IPS-20b (cell line): ENCODE measurements at regions not wholly inside any gene's neighbourhood (a gene's known extent, or its start where the extent isn't known, plus 50 kb on each side); places are given as distances from the start of the nearest gene placed in this dataset.

Source experiments
- H3K27ac ChIP-seq: one replicate; pipeline ENCODE4 v1.5.1; 2013; ENCODE audit warnings: low read length
- H3K27me3 ChIP-seq: 2 replicates; pipeline ENCODE4 v1.6.1; 2013; ENCODE audit warnings: mild to moderate bottlenecking, low read length, inconsistent platforms; ENCODE audit not compliant: insufficient read depth
- H3K36me3 ChIP-seq: 2 replicates; pipeline ENCODE4 v1.6.1; 2013; ENCODE audit warnings: low read depth, mild to moderate bottlenecking, inconsistent platforms, low read length, moderate library complexity; ENCODE audit not compliant: insufficient read depth
- H3K4me1 ChIP-seq: 2 replicates; pipeline ENCODE4 v1.6.1; 2013; ENCODE audit warnings: mild to moderate bottlenecking, control low read depth, inconsistent platforms, low read length, moderate library complexity; ENCODE audit not compliant: insufficient read depth
- H3K4me3 ChIP-seq: 2 replicates; pipeline ENCODE4 v1.5.1; 2013; ENCODE audit warnings: mild to moderate bottlenecking, low read length, inconsistent platforms
- H3K9ac ChIP-seq: 2 replicates; pipeline ENCODE4 v1.6.1; 2013; ENCODE audit warnings: low read depth, mild to moderate bottlenecking, inconsistent platforms, low read length, moderate library complexity
- H3K9me3 ChIP-seq: 2 replicates; pipeline ENCODE4 v1.6.1; 2013; ENCODE audit warnings: mild to moderate bottlenecking, low read depth, low read length, inconsistent platforms; ENCODE audit not compliant: insufficient read depth

DNA sequence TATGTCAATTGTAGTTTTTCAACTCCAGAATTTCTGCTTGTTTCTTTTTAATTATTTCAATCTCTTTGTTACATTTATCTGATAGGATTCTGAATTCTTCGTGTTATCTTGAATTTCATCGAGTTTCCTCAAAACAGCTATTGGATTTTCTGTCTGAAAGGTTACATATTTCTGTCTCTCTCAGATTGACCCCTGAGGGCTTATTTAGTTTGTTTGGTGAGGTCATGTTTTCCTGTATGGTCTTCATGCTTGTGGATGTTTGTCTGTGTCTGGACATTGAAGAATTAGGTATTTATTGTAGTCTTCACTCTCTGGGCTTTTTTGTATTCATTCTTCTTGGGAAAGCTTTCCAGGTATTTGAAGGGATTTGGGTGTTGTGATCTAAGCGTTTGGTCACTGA is 85.6 kb downstream of the SNAPC1 start:
- no peaks in the 10 kb centered on the region for H3K36me3 ChIP-seq
- no peaks in the 10 kb centered on the region for H3K27me3 ChIP-seq
- no peak overlapping the region for H3K4me3 ChIP-seq
- no peak overlapping the region for H3K9ac ChIP-seq
- no peak overlapping the region for H3K27ac ChIP-seq
- no peaks in the 10 kb centered on the region for H3K9me3 ChIP-seq
- H3K4me1 ChIP-seq: no peaks in the 10 kb centered on the region

DNA sequence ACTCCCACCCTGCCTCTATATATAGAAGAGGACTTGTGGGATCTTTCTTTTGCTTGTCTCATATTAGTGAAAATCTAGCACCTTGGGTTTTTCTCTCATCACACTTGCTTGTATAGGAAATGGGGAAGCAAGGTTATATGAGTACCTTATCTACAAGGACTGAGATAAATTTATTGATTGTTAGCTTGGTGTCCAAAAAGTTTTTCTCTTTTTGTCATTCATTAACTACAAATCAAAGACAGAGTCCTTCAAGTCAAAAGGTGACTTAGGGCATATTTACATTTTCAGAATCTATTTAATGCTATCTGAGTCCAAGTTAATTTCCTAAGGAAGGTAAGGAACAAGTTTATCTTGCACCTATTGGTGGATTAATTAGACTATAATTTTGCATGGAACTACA is 92.7 kb downstream of the SNAPC1 start:
- Histone ChIP-seq H3K27me3 (no peaks in the 10 kb centered on the region), H3K36me3 (no peaks in the 10 kb centered on the region), H3K9me3 (no peaks in the 10 kb centered on the region), H3K4me3 (no peak overlapping the region), H3K27ac (no peak overlapping the region), H3K9ac (no peak overlapping the region), H3K4me1 (no peaks in the 10 kb centered on the region)

DNA sequence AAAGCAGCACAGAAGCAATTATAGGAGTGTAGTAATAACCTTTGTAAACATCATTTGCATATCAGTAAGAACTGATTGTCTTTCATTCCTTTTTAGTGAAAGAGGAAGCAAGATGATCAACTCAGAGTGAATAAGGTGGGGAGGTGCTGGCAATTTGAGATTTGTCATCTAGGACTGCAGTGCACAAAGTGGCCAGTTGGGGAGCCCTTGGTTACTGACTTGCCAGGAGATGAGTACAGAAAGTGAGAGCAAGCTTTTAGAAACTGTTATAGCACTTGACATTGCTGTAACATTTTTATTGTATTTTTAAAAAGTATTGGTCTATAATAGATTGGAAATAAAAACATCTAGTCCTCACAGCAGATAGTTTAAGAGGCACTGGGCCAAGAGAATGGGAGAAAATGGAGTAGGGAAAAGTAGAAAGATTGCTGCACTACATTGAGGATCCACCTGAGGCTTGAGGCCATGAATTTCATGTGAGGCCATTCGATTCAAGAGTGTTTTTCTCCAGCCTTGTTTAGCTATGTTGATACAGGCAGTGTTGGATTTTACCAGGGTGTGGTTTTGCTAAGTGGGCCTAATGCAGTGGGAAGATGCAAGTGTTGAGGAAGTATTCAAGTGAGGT is 98.2 kb downstream of the SNAPC1 start:
- H3K27me3 ChIP-seq: no peaks in the 10 kb centered on the region
- 0 out of 2 replicates have a peak, but pooled peaks cover 3% of the 10 kb centered on the region for H3K4me1 ChIP-seq
- H3K4me3 ChIP-seq: no peak overlapping the region
- H3K27ac ChIP-seq: no peak overlapping the region
- no peaks in the 10 kb centered on the region for H3K9me3 ChIP-seq
- no peaks in the 10 kb centered on the region for H3K36me3 ChIP-seq
- no peak overlapping the region for H3K9ac ChIP-seq

DNA sequence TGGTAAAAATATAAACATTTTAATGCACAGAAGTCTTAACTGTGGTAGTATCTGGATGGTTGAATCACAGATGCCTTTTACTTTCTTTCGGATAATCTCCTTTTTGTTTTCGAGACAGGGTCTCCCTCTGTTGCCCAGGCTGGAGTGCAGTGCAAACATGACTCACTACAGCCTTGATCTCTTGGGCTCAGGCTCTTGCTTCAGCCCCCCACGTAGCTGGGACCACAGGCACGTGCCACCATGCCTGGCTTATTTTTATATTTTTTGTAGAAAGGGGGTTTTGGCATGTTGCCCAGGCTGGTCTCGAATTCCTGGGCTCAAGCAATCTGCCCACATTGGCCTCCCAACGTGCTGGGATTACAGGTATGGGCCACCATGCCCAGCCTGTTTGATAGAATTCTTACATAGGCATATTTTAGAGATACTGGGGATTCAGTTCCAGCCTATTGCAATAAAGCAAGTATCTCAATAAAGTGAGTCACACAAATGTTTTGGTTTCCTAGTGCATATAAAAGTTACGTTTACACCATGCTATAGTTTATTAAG is 99.2 kb downstream of the SNAPC1 start:
- H3K27ac ChIP-seq: no peak overlapping the region
- H3K4me1 ChIP-seq: 0 out of 2 replicates have a peak, but pooled peaks cover 3% of the 10 kb centered on the region
- no peak overlapping the region for H3K4me3 ChIP-seq
- no peaks in the 10 kb centered on the region for H3K9me3 ChIP-seq
- no peaks in the 10 kb centered on the region for H3K27me3 ChIP-seq
- H3K9ac ChIP-seq: no peak overlapping the region
- H3K36me3 ChIP-seq: no peaks in the 10 kb centered on the region

DNA sequence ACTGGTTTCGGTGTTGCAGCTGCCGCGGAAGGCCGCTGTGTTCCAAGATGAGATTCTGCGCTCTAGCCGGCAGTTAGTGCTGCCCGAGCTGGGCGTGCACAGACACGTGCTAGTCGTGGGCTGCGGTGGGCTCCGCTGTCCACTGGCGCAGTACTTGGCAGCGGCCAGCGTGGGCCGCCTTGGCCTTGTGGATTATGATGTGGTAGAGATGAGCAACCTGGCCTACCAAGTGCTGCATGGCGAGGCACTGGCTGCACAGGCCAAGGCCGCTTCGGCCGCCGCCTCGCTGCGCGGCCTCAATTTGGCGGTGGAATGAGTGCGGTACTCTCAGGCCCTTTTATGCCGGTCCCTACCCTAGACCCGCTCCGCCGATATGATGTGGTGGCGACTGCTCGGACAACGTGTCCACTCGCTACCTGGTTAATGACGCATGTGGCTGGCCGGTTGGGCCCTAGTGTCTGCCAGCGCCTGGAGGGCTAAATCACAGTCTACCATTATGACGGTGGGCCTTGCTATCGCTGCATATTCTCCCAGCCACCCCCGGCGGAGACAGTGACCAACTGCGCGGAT is 102.2 kb downstream of the SNAPC1 start:
- H3K36me3 ChIP-seq: no peaks in the 10 kb centered on the region
- H3K9me3 ChIP-seq: no peaks in the 10 kb centered on the region; the same call in 1 of the 2 replicates
- H3K9ac ChIP-seq: no peak overlapping the region
- H3K27me3 ChIP-seq: no peaks in the 10 kb centered on the region
- 0 out of 2 replicates have a peak, but pooled peaks cover 3% of the 10 kb centered on the region for H3K4me1 ChIP-seq
- H3K27ac ChIP-seq: no peak overlapping the region
- no peak overlapping the region for H3K4me3 ChIP-seq

DNA sequence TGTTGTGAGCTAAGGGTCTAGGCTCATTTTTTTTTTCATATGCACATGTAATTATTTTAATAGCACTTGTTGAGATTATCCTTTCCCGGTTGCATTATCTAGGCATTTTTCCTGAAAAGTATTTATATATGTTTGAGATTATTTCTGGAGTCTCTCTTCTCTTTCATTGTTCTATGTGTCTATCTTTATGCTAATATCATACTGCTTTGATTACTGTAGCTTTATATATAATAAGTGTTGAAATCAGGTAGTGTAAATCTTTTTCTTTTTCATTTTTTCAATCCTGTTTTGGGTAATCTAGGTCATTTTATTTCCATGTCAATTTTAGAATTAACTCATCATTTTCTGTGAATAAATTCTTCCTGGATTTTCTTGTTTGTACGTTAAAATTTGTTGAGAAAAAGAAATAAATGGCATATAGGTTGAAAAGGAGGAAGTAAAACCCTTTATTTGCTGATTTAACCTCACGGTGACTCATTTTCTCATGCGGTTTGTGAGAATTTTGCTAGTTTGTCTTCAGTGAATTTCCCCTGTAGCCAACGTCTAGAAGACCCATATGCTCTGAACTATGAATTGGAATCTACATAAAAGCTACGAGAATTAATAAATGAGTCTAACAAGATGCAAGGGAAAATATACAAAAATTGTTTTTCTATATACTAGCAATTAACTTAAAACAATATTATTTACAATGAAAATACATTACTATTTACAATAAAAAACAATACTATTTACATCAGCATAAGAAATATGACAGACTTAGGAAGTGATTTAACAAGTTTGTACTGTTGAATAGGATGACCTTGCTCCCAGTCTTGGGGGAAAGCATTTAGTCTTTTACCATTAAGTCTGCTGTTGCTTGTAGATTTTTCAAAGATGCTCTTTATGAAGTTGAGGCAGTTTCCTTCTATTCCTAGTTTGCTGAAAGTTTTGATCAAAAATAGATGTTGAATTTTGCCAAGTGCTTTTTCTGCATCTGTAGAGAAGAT is 105.0 kb downstream of the SNAPC1 start:
- Histone ChIP-seq H3K9ac (no peak overlapping the region), H3K4me3 (no peak overlapping the region), H3K27ac (no peak overlapping the region), H3K4me1 (no peaks in the 10 kb centered on the region), H3K36me3 (no peaks in the 10 kb centered on the region), H3K27me3 (no peaks in the 10 kb centered on the region), H3K9me3 (peaks cover 11% of the 10 kb centered on the region)

DNA sequence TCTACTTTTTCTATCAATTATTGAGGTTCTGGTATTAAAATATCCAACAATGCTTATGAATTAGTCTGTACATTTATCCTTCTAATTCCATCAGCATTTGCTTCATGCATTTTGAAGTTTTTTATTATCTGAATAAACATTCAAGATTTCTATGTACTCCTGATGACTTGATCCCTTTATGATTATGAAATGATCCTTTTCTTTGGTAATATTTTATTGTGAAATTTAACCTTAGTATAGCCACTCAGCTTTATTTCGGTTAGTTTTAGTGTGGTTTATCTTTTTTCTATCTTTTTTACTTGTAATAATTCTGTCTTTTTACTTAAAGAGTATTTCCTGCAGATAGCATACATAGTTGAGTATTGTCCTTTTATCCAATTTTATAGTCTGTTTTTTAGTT is 106.6 kb downstream of the SNAPC1 start:
- H3K36me3 ChIP-seq: no peaks in the 10 kb centered on the region
- H3K27ac ChIP-seq: no peak overlapping the region
- H3K4me3 ChIP-seq: no peak overlapping the region
- no peaks in the 10 kb centered on the region for H3K27me3 ChIP-seq
- H3K4me1 ChIP-seq: no peaks in the 10 kb centered on the region
- no peak overlapping the region for H3K9ac ChIP-seq
- peaks cover 11% of the 10 kb centered on the region for H3K9me3 ChIP-seq

DNA sequence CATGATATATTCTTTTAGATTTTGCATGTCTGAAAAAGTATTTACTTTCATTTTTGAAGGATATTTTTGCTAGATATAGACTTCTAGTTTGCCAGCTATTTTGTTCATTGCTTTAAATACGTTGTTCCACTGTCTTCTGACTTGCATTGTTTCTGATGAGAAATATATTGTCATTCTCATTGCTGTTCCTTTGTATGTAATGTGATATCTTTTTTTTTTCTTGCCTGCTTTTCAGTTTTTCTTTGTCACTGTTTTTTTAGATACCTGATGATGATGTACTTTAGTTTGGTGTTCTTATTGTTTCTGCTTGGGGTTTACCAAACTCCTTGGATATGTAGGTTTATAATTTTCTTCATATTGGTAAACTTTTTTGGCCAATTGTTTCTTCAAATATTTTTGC is 107.9 kb downstream of the SNAPC1 start:
- Histone ChIP-seq H3K9ac (no peak overlapping the region), H3K4me3 (no peak overlapping the region), H3K27me3 (no peaks in the 10 kb centered on the region), H3K36me3 (no peaks in the 10 kb centered on the region), H3K9me3 (peaks cover 11% of the 10 kb centered on the region), H3K4me1 (no peaks in the 10 kb centered on the region), H3K27ac (no peak overlapping the region)

DNA sequence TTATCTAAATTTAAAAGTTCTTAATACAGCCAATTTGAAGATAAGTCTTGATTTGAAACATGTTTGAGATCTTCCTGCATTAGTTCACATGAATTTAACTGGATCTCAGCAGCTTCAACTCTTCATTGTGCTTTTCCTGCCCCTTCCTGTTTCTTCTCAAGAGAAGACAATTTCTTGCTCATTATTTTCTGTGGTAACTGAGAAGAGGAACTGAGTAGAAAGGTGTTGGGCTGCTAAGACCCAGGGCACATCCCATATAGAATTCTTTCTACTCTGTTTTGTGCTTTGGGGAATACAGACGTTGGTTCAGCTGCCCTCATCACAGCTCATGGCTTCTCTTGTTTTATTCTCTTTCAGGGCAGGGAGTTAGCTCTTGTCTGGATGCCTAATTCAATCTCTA is 110.2 kb downstream of the SNAPC1 start:
- Histone ChIP-seq H3K27ac (no peak overlapping the region), H3K36me3 (no peaks in the 10 kb centered on the region), H3K4me3 (no peak overlapping the region), H3K9me3 (peaks cover 11% of the 10 kb centered on the region), H3K27me3 (no peaks in the 10 kb centered on the region), H3K4me1 (no peaks in the 10 kb centered on the region), H3K9ac (no peak overlapping the region)

DNA sequence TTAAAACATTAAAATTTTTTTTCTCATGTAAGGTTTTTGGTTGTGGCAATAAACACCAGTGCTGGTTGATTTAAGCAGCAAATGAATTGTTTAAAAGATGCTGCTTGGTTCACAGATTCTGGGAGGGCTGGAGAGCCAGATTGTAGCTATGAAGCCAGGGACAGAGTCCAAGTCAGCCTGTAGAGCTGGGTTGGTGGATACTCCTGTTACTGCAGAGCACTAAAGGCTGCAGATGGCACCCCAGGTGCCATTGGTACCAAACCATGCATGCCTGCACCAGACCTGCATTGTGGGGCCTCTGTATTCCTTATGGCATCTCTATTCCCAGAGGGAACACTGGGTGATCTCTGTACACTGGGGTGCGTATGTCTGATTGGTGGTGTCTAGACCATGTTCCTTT is 113.3 kb downstream of the SNAPC1 start:
- H3K27ac ChIP-seq: no peak overlapping the region
- no peaks in the 10 kb centered on the region for H3K27me3 ChIP-seq
- H3K9ac ChIP-seq: no peak overlapping the region
- no peaks in the 10 kb centered on the region for H3K36me3 ChIP-seq
- H3K4me3 ChIP-seq: no peak overlapping the region
- H3K4me1 ChIP-seq: no peaks in the 10 kb centered on the region
- peaks cover 5% of the 10 kb centered on the region; the same call in 1 of the 2 replicates for H3K9me3 ChIP-seq

DNA sequence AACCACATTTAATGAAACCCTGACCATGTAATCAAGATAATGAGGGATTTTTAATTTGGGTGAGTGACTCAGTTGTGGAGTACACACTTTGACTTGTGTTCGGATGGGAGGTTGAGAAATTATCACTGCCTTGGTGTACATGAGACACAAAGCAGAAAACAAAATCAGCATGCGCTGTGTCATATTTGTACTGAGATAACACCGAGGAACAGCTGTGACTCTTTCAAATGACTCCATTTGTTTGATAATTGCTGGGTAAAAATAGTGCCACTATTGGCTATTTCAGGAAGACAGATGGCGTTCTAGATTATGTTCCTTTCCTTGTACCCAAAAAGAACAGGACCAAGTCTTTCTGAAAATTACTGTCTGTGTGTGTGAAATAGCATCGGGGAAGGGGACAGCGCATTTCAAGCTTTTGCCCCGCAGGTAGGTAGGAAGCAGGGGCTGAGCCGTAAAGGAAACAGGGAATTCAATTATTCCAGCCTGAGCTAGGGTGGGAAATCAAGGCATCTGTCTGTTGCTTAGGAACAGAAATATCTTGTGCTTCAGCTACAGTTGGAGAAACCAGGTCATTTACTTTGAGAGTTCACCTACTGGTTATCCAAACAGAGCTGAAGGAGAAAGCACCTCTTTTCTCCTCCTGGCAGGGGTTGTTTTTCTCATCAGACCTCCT is 114.3 kb downstream of the SNAPC1 start:
- Histone ChIP-seq H3K4me1 (no peaks in the 10 kb centered on the region), H3K27me3 (no peaks in the 10 kb centered on the region), H3K9me3 (no peaks in the 10 kb centered on the region), H3K4me3 (no peak overlapping the region), H3K27ac (no peak overlapping the region), H3K36me3 (no peaks in the 10 kb centered on the region), H3K9ac (no peak overlapping the region)
